Colonic mucosa (tissue), 4 donors: ENCODE measurements at regions not wholly inside any gene's neighbourhood (a gene's known extent, or its start where the extent isn't known, plus 50 kb on each side); places are given as distances from the start of the nearest gene placed in this dataset.

Source experiments
- DNase-seq: peaks from one replicate; pipeline ENCODE4 v3.0.0-alpha.2; 2020
- H3K27ac ChIP-seq: fragments of 200-600 bp; one replicate; pipeline ENCODE4 v1.8.0; 2021
- H3K27me3 ChIP-seq: fragments of 200-600 bp; one replicate; pipeline ENCODE4 v1.8.0; 2021
- H3K36me3 ChIP-seq: fragments of 200-600 bp; one replicate; pipeline ENCODE4 v1.8.0; 2021
- H3K4me1 ChIP-seq: fragments of 200-600 bp; one replicate; pipeline ENCODE4 v1.8.0; 2021; ENCODE audit warnings: mild to moderate bottlenecking
- H3K4me3 ChIP-seq: fragments of 200-600 bp; one replicate; pipeline ENCODE4 v1.8.0; 2021
- H3K9ac ChIP-seq, 2 donors: one replicate each; pipeline ENCODE4 v1.7.0; 2013; ENCODE audit warnings: control low read depth in 2 of 2, low read depth in 2 of 2, low read length in 2 of 2
- H3K9me3 ChIP-seq: fragments of 200-600 bp; one replicate; pipeline ENCODE4 v1.8.0; 2021
- intact Hi-C: fragments of 100-400 bp; cut with DNase I; formaldehyde crosslinking; loops from one replicate; pipeline ENCODE4 v1.14.1; 2022
- TF ChIP-seq, protein P1 (sequence below): fragments of 200-600 bp; IDR thresholded peaks from one replicate; pipeline ENCODE4 v1.8.0; 2022; ENCODE audit warnings: antibody characterized with exemption, mild to moderate bottlenecking
- donor health status: healthy.
- donor health status: DM: no; HTN: no; CAD: no.
- donor health status: DM: no; HTN: no; CAD: no.

DNA sequence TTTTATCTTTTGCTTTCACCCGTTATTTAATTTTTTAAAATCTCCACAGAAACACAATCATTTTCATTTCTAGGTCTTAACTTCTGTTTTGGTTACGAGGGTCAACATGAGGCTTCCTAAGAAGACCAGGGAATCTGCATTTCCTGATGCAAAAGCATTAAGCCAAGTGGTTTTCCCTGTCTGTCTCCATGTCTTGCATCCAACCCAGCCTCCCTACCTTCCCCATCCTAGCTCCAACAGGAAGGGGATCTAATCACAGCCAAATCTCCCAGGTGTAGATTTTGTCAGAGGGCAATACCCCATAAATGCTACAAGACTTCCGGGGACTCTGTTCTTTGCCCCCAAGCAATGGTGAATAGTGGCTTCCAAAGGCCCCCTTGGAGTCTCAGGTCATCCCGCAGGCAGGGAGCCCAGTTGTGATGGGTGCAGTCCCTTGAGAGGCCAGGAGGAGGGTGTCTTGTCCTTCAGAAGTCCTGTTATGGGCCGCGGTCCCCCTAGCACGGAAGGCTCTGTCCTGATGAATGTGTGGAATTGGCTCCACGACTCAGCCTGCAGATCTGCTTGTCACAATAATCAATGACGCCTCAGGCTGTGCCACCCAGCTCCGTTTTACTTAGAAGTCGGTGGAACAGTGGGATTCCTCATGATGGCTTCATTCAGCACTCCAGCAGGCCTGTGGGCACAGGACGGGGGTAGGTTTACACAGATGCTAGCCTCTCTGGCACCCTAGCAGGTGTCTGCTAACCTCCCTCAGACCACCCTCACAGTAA, 141.1 kb downstream of the RGS9 start:
- Histone ChIP-seq H3K4me1 (no peaks in the 10 kb centered on the region), H3K9ac (no peak overlapping the region), H3K27me3 (no peaks in the 10 kb centered on the region), H3K27ac (no peak overlapping the region), H3K4me3 (no peak overlapping the region), H3K9me3 (no peaks in the 10 kb centered on the region), H3K36me3 (no peaks in the 10 kb centered on the region)
- intact Hi-C loops, result loop anchor here (5.0 to 10.0 kb wide), 4 partner anchors 347 to 889 kb away; no protein-coding TSS in a partner anchor
- TF ChIP-seq, protein P1, sequence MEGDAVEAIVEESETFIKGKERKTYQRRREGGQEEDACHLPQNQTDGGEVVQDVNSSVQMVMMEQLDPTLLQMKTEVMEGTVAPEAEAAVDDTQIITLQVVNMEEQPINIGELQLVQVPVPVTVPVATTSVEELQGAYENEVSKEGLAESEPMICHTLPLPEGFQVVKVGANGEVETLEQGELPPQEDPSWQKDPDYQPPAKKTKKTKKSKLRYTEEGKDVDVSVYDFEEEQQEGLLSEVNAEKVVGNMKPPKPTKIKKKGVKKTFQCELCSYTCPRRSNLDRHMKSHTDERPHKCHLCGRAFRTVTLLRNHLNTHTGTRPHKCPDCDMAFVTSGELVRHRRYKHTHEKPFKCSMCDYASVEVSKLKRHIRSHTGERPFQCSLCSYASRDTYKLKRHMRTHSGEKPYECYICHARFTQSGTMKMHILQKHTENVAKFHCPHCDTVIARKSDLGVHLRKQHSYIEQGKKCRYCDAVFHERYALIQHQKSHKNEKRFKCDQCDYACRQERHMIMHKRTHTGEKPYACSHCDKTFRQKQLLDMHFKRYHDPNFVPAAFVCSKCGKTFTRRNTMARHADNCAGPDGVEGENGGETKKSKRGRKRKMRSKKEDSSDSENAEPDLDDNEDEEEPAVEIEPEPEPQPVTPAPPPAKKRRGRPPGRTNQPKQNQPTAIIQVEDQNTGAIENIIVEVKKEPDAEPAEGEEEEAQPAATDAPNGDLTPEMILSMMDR, result peak; percentile 65
- peak; percentile 80 for DNase-seq

DNA sequence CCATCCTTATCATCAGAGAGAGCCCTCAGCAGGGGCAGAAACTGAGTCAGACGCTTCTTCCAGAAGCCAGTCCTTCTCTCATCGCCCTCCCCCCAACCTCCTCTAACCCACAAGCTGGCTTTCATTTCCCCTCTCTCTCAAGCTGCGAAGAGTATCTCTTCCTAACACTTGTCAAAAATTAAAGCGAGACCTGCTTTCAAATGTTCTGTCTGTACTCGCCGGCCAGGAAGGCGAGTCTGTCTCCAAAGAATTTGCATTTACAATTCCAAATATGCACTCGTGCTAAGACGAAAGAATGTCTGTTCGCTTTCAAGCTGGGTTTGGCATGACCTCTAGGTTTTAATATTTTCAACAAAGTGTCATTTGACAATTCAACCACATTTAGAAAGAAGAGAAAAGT, 140.4 kb downstream of the RGS9 start:
- Histone ChIP-seq H3K27ac (no peak overlapping the region), H3K4me3 (no peak overlapping the region), H3K36me3 (no peaks in the 10 kb centered on the region), H3K9ac (no peak overlapping the region), H3K9me3 (no peaks in the 10 kb centered on the region), H3K4me1 (no peaks in the 10 kb centered on the region), H3K27me3 (no peaks in the 10 kb centered on the region)
- intact Hi-C loops, result loop anchor here (5.0 to 10.0 kb wide), 4 partner anchors 347 to 890 kb away; no protein-coding TSS in a partner anchor
- TF ChIP-seq, protein P1, result no peak
- peak; percentile 11 for DNase-seq
